ENCODE measurements at regions not wholly inside any gene's neighbourhood (a gene's known extent, or its start where the extent isn't known, plus 50 kb on each side); places are given as distances from the start of the nearest gene placed in this dataset.

DNA sequence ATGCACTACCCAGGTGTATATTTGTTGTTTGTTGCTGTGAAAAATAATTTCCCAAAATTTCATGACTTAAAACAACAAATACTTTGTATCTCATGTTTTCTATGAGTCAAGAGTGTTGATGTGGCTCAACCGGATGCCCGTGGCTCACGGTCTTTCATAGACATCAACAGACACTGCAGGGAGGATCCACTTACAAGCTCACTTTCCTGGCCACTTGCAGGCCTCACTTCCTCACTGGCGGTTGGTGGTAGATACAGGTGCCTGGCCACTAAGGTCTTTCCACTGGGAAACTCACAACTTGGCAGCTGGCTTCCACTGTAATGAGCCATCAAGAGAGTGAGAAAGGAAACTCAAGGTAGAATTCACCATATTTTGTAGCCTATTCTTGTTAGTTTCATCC is 662.9 kb downstream of the IRS1 start:
- no peak for TF ChIP-seq CTCF (IDR thresholded peaks at IDR 0.05; ENCODE audit: low read depth, low read length, missing control alignments)
- no peak for DNase-seq (ENCODE audit: extremely low read depth, low read depth)
- H3K4me3 ChIP-seq (replicated peaks; ENCODE audit: low read depth, low read length) = no peak overlapping the region

- no peak for DNase-seq (ENCODE audit: extremely low read depth, low read depth)
- no peak for TF ChIP-seq CTCF (IDR thresholded peaks at IDR 0.05; ENCODE audit: low read depth, low read length, missing control alignments)
- no peak overlapping the region for H3K4me3 ChIP-seq (replicated peaks; ENCODE audit: low read depth, low read length)
Observed at GRCh38 chr2:226135861-226136548, 663.6 kb downstream of the IRS1 start.

DNA sequence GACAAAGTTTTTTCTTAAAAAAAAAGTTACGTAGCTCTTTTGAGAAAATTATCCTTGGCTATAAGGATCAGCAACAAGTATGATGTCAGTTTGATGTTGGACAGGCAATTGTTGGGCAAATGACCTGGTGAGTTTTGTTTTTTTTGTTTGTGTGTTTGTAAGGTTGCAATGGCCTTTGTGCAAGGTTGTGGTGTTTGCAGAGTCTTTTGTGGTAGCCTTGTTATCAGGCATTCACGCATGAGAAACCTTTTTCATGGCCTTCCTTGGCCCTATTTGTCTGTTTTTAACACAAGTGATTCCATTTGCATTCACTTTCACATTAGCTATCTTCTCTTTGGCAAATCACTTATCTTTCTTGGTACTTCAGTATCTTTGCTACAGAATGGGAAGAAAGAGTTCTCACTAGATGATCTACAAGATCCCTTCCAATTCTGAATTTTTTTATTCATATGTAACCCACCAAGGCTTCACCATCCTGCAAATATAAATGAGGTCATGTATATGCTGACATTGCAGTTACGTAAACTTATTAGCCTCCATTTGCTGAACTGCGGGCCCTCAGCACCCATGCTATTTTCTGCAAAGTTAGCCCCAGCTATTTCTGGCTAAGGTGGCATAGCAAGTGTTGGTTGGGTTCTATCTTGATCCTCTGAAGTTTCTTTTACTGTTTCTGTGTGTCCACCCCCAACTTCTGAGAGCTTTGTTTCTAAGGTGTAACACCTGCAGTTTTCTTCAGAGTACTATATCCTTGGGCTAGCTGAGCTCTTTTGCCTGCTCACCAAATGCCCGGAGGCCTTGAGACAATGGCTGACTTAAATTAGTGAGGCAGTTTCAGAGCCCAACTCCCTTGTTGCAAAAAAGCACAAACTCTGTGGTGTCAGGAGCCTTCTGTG is 667.1 kb downstream of the IRS1 start:
- no peak overlapping the region for H3K4me3 ChIP-seq (replicated peaks; ENCODE audit: low read depth, low read length)
- DNase-seq (ENCODE audit: extremely low read depth, low read depth) = no peak
- no peak for TF ChIP-seq CTCF (IDR thresholded peaks at IDR 0.05; ENCODE audit: low read depth, low read length, missing control alignments)

DNA sequence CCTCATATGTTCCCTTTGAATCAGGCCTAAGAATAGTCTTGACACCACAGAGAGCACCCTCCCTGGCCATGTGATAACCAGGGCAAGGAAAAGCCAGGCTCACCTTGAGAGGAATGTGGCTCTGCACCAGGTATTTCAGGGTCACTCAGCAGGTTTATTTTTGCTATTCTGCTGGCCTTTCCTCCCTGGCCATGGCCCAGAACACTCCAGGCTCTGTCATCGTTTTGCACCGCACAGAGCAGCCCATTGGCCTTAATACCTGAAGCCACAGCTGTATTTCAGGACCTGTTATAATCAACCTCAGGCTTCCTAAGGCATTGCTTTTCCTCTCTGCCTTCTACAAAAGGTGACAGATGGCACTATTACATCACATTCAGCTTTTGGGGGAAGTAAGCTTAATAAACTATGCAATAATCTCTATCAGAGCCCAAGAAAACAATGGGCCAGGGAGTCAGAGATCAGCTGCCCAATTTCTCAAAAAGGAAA is 668.3 kb downstream of the IRS1 start:
- DNase-seq (ENCODE audit: extremely low read depth, low read depth) = no peak
- no peak for TF ChIP-seq CTCF (IDR thresholded peaks at IDR 0.05; ENCODE audit: low read depth, low read length, missing control alignments)
- H3K4me3 ChIP-seq (replicated peaks; ENCODE audit: low read depth, low read length) = no peak overlapping the region

DNA sequence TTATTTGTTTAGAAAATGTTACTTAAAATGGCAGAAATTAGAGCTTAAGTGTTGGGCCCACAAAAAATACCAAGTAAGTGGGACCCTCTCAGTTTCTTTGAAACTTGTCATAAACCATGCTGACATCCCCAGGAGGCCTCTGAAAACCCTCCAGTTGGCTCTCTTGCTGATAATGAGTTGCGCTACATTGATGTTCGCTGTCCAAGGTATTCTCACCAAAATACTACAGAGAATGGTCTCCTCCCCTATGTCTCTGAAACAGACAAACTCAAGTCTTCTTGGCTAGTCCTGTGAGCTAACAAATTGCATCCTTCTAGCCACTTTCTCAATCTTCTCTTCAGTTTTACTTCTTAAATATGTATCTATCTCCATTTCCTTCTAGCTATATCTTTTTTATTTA is 669.4 kb downstream of the IRS1 start:
- TF ChIP-seq CTCF (IDR thresholded peaks at IDR 0.05; ENCODE audit: low read depth, low read length, missing control alignments) = no peak
- DNase-seq (ENCODE audit: extremely low read depth, low read depth) = no peak
- no peak overlapping the region for H3K4me3 ChIP-seq (replicated peaks; ENCODE audit: low read depth, low read length)

GRCh38 chr2:226127682-226128081 is 671.9 kb downstream of the IRS1 start:
- no peak overlapping the region for H3K4me3 ChIP-seq (replicated peaks; ENCODE audit: low read depth, low read length)
- TF ChIP-seq CTCF (IDR thresholded peaks at IDR 0.05; ENCODE audit: low read depth, low read length, missing control alignments) = no peak

More at GRCh38 chr2:226127682-226128081, 671.9 kb downstream of the IRS1 start:
- DNase-seq (ENCODE audit: extremely low read depth, low read depth) = no peak

Measured in HFF-Myc (cell line).